GM23338 (cell line): ENCODE measurements at regions not wholly inside any gene's neighbourhood (a gene's known extent, or its start where the extent isn't known, plus 50 kb on each side); places are given as distances from the start of the nearest gene placed in this dataset.

ENCODE experiments used
- ATAC-seq: fragments of 200-7000 bp; cut with Tn5 transposase; 3 replicates; pipeline ENCODE4 v1.9.1; 2020
- DNase-seq: peaks from one replicate; pipeline ENCODE4 v3.0.0-alpha.2; 2015; ENCODE audit warnings: low spot score
- H2AFZ ChIP-seq: fragments of 200-600 bp; sonication (generic); 2 replicates; pipeline ENCODE4 v1.8.0; 2016; ENCODE audit warnings: antibody characterized with exemption, mild to moderate bottlenecking, moderate library complexity
- H3F3A ChIP-seq: fragments of 200-600 bp; sonication (generic); replicated peaks from 2 replicates; pipeline ENCODE4 v1.8.0; 2017; ENCODE audit warnings: antibody characterized with exemption, mixed run types, low read depth
- H3K27ac ChIP-seq: fragments of 200-600 bp; sonication (generic); 2 replicates; pipeline ENCODE4 v1.6.1; 2016; ENCODE audit warnings: low read depth
- H3K27me3 ChIP-seq: fragments of 200-600 bp; sonication (generic); 2 replicates; pipeline ENCODE4 v1.8.0; 2016; ENCODE audit warnings: mild to moderate bottlenecking, mixed run types, moderate library complexity; ENCODE audit not compliant: insufficient read depth
- H3K36me3 ChIP-seq: fragments of 200-600 bp; sonication (generic); 2 replicates; pipeline ENCODE4 v1.8.0; 2016; ENCODE audit warnings: mild to moderate bottlenecking; ENCODE audit not compliant: insufficient read depth
- H3K4me1 ChIP-seq: fragments of 200-600 bp; sonication (generic); 2 replicates; pipeline ENCODE4 v1.8.0; 2016; ENCODE audit warnings: mild to moderate bottlenecking, moderate library complexity; ENCODE audit not compliant: insufficient read depth
- H3K4me2 ChIP-seq: fragments of 200-600 bp; sonication (generic); 2 replicates; pipeline ENCODE4 v1.7.1; 2017; ENCODE audit warnings: mixed run types
- H3K4me3 ChIP-seq: fragments of 200-600 bp; sonication (generic); 2 replicates; pipeline ENCODE4 v1.6.1; 2016; ENCODE audit warnings: mixed run types
- H3K79me2 ChIP-seq: fragments of 200-600 bp; sonication (generic); replicated peaks from 2 replicates; pipeline ENCODE4 v1.8.0; 2017; ENCODE audit warnings: mild to moderate bottlenecking; ENCODE audit not compliant: insufficient read depth
- H3K9me2 ChIP-seq: fragments of 200-600 bp; sonication (generic); 2 replicates; pipeline ENCODE4 v1.8.0; 2017; ENCODE audit not compliant: insufficient read depth
- H4K20me1 ChIP-seq: fragments of 200-600 bp; sonication (generic); replicated peaks from 2 replicates; pipeline ENCODE4 v1.8.0; 2017; ENCODE audit warnings: mild to moderate bottlenecking; ENCODE audit not compliant: insufficient read depth
- H3K27ac Mint-ChIP-seq: 2 replicates; pipeline ENCODE4 v1.8.0; 2020; ENCODE audit warnings: inconsistent platforms, mild to moderate bottlenecking, moderate library complexity, mixed read lengths
- H3K27me3 Mint-ChIP-seq: 3 replicates; pipeline ENCODE4 v1.8.0; 2022; ENCODE audit warnings: low read depth, mild to moderate bottlenecking, moderate library complexity, mixed read lengths, inconsistent platforms; ENCODE audit not compliant: insufficient read depth, poor library complexity
- H3K36me3 Mint-ChIP-seq: 3 replicates; pipeline ENCODE4 v1.8.0; 2021; ENCODE audit warnings: low read depth, mild to moderate bottlenecking, inconsistent platforms, moderate library complexity, mixed read lengths
- H3K4me1 Mint-ChIP-seq: 3 replicates; pipeline ENCODE4 v1.8.0; 2020; ENCODE audit warnings: mild to moderate bottlenecking, inconsistent platforms, mixed read lengths
- H3K4me3 Mint-ChIP-seq: 3 replicates; pipeline ENCODE4 v1.8.0; 2021; ENCODE audit warnings: moderate library complexity, mild to moderate bottlenecking, inconsistent platforms, mixed read lengths
- H3K9me3 Mint-ChIP-seq: 3 replicates; pipeline ENCODE4 v1.8.0; 2020; ENCODE audit warnings: moderate library complexity, mild to moderate bottlenecking, inconsistent platforms, mixed read lengths
- CREB1 ChIP-seq: fragments of 250-450 bp; sonication (Bioruptor Pico); IDR thresholded peaks from 2 replicates; pipeline ENCODE4 v1.5.0; 2020; ENCODE audit warnings: low read depth, mild to moderate bottlenecking, moderate library complexity
- EZH2 ChIP-seq: fragments of 200-600 bp; sonication (generic); IDR thresholded peaks from one replicate; pipeline ENCODE4 v1.8.0; 2017; ENCODE audit warnings: antibody characterized with exemption, mild to moderate bottlenecking, low read depth; ENCODE audit not compliant: unreplicated experiment
- EZH2phosphoT487 ChIP-seq: fragments of 200-600 bp; sonication (generic); IDR thresholded peaks from one replicate; pipeline ENCODE4 v1.8.1; 2018; ENCODE audit warnings: antibody characterized with exemption; ENCODE audit not compliant: unreplicated experiment
- JUNB ChIP-seq: IDR thresholded peaks from one replicate; pipeline ENCODE4 v1.6.1; 2016; ENCODE audit warnings: antibody characterized with exemption; ENCODE audit not compliant: unreplicated experiment
- NANOG ChIP-seq: IDR thresholded peaks from 2 replicates; pipeline ENCODE4 v1.6.1; 2016; ENCODE audit warnings: antibody characterized with exemption, borderline replicate concordance
- POLR2AphosphoS5 ChIP-seq: IDR thresholded peaks from 2 replicates; pipeline ENCODE4 v1.6.1; 2016; ENCODE audit warnings: antibody characterized with exemption, low read depth
- STAT1 ChIP-seq: IDR thresholded peaks from one replicate; pipeline ENCODE4 v1.6.1; 2016; ENCODE audit warnings: antibody characterized with exemption; ENCODE audit not compliant: unreplicated experiment
- ZNF114 ChIP-seq: fragments of 250-450 bp; sonication (Bioruptor Pico); IDR thresholded peaks from 2 replicates; pipeline ENCODE4 v1.5.0; 2020; ENCODE audit warnings: mild to moderate bottlenecking, moderate library complexity
- ZNF331 ChIP-seq: fragments of 250-450 bp; sonication (Bioruptor Pico); IDR thresholded peaks from 2 replicates; pipeline ENCODE4 v1.5.0; 2020; ENCODE audit warnings: low read depth, mild to moderate bottlenecking, moderate library complexity
- TF ChIP-seq, protein P1 (sequence below), 2 experiments: fragments of 200-600 bp in 1 of 2; sonication (generic) in 1 of 2; conservative IDR thresholded peaks; 2 replicates each; pipeline versions ENCODE4 v1.5.1 to v1.6.1; 2016 to 2017; ENCODE audit warnings: antibody characterized with exemption in 2 of 2, low read depth in 2 of 2, mild to moderate bottlenecking in 2 of 2, moderate library complexity in 1 of 2
- TF ChIP-seq, protein P2 (sequence below): IDR thresholded peaks from 2 replicates; pipeline ENCODE4 v1.6.1; 2016; ENCODE audit warnings: antibody characterized with exemption
- TF ChIP-seq, protein P3 (sequence below): fragments of 250-450 bp; sonication (Bioruptor Pico); IDR thresholded peaks from 2 replicates; pipeline ENCODE4 v1.5.0; 2020; ENCODE audit warnings: mild to moderate bottlenecking, moderate library complexity
- TF ChIP-seq, protein P4 (sequence below): IDR thresholded peaks from one replicate; pipeline ENCODE4 v1.6.1; 2018; ENCODE audit warnings: antibody characterized with exemption; ENCODE audit not compliant: unreplicated experiment

DNA sequence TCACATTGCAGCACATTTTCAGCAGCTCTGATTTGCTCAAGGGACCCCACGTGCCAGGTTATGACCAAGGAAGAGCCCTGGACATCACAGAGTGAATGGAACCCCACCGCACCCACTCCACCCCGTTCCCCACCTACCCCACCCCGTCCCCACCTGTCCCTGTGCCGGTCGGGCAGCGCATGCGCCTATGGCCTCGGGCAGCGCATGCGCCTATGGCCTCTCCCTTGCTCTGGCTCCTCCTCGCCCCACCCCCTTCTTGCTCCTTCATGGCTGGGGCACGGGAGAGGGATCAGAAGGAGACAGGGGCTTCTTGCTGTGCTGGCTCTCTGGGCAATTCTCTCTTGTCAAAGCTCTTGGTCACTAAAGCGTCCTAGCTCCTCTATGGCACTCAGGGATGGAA is 371.8 kb upstream of the HS6ST1 start:
- H3K27me3 Mint-ChIP-seq: peaks cover 10% of the 10 kb centered on the region
- H3K36me3 Mint-ChIP-seq: no peaks in the 10 kb centered on the region; the same call in 2 of the 3 replicates
- H3K4me1 Mint-ChIP-seq: peaks cover 4% of the 10 kb centered on the region; the same call in 2 of the 3 replicates
- H3K36me3 ChIP-seq: no peaks in the 10 kb centered on the region
- DNase-seq (no peak), ATAC-seq (no peak)
- no peak overlapping the region for H3K27ac ChIP-seq
- no peak overlapping the region for H3K4me3 Mint-ChIP-seq
- H3K27ac Mint-ChIP-seq: no peak overlapping the region
- H3K9me3 Mint-ChIP-seq: peaks cover 10% of the 10 kb centered on the region
- no peak overlapping the region for H3K4me3 ChIP-seq
- TF ChIP-seq STAT1 (no peak), CREB1 (CRISPR knock-in tag) (no peak), POLR2AphosphoS5 (no peak), JUNB (no peak), EZH2 (no peak), EZH2phosphoT487 (no peak), NANOG (no peak), ZNF114 (no peak), ZNF331 (CRISPR knock-in tag) (no peak)
- TF ChIP-seq, protein P1, sequence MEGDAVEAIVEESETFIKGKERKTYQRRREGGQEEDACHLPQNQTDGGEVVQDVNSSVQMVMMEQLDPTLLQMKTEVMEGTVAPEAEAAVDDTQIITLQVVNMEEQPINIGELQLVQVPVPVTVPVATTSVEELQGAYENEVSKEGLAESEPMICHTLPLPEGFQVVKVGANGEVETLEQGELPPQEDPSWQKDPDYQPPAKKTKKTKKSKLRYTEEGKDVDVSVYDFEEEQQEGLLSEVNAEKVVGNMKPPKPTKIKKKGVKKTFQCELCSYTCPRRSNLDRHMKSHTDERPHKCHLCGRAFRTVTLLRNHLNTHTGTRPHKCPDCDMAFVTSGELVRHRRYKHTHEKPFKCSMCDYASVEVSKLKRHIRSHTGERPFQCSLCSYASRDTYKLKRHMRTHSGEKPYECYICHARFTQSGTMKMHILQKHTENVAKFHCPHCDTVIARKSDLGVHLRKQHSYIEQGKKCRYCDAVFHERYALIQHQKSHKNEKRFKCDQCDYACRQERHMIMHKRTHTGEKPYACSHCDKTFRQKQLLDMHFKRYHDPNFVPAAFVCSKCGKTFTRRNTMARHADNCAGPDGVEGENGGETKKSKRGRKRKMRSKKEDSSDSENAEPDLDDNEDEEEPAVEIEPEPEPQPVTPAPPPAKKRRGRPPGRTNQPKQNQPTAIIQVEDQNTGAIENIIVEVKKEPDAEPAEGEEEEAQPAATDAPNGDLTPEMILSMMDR (conservative IDR thresholded peaks at IDR 0.05; ENCODE audit: low read depth in 2 of 2): no peak
- TF ChIP-seq, protein P2, sequence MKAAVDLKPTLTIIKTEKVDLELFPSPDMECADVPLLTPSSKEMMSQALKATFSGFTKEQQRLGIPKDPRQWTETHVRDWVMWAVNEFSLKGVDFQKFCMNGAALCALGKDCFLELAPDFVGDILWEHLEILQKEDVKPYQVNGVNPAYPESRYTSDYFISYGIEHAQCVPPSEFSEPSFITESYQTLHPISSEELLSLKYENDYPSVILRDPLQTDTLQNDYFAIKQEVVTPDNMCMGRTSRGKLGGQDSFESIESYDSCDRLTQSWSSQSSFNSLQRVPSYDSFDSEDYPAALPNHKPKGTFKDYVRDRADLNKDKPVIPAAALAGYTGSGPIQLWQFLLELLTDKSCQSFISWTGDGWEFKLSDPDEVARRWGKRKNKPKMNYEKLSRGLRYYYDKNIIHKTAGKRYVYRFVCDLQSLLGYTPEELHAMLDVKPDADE: no peak
- TF ChIP-seq, protein P3, sequence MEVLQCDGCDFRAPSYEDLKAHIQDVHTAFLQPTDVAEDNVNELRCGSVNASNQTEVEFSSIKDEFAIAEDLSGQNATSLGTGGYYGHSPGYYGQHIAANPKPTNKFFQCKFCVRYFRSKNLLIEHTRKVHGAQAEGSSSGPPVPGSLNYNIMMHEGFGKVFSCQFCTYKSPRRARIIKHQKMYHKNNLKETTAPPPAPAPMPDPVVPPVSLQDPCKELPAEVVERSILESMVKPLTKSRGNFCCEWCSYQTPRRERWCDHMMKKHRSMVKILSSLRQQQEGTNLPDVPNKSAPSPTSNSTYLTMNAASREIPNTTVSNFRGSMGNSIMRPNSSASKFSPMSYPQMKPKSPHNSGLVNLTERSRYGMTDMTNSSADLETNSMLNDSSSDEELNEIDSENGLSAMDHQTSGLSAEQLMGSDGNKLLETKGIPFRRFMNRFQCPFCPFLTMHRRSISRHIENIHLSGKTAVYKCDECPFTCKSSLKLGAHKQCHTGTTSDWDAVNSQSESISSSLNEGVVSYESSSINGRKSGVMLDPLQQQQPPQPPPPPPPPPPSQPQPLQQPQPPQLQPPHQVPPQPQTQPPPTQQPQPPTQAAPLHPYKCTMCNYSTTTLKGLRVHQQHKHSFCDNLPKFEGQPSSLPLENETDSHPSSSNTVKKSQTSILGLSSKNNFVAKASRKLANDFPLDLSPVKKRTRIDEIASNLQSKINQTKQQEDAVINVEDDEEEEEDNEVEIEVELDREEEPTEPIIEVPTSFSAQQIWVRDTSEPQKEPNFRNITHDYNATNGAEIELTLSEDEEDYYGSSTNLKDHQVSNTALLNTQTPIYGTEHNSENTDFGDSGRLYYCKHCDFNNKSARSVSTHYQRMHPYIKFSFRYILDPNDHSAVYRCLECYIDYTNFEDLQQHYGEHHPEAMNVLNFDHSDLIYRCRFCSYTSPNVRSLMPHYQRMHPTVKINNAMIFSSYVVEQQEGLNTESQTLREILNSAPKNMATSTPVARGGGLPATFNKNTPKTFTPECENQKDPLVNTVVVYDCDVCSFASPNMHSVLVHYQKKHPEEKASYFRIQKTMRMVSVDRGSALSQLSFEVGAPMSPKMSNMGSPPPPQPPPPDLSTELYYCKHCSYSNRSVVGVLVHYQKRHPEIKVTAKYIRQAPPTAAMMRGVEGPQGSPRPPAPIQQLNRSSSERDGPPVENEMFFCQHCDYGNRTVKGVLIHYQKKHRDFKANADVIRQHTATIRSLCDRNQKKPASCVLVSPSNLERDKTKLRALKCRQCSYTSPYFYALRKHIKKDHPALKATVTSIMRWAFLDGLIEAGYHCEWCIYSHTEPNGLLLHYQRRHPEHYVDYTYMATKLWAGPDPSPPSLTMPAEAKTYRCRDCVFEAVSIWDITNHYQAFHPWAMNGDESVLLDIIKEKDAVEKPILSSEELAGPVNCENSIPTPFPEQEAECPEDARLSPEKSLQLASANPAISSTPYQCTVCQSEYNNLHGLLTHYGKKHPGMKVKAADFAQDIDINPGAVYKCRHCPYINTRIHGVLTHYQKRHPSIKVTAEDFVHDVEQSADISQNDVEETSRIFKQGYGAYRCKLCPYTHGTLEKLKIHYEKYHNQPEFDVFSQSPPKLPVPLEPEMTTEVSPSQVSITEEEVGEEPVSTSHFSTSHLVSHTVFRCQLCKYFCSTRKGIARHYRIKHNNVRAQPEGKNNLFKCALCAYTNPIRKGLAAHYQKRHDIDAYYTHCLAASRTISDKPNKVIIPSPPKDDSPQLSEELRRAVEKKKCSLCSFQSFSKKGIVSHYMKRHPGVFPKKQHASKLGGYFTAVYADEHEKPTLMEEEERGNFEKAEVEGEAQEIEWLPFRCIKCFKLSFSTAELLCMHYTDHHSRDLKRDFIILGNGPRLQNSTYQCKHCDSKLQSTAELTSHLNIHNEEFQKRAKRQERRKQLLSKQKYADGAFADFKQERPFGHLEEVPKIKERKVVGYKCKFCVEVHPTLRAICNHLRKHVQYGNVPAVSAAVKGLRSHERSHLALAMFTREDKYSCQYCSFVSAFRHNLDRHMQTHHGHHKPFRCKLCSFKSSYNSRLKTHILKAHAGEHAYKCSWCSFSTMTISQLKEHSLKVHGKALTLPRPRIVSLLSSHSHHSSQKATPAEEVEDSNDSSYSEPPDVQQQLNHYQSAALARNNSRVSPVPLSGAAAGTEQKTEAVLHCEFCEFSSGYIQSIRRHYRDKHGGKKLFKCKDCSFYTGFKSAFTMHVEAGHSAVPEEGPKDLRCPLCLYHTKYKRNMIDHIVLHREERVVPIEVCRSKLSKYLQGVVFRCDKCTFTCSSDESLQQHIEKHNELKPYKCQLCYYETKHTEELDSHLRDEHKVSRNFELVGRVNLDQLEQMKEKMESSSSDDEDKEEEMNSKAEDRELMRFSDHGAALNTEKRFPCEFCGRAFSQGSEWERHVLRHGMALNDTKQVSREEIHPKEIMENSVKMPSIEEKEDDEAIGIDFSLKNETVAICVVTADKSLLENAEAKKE: no peak
- TF ChIP-seq, protein P4, sequence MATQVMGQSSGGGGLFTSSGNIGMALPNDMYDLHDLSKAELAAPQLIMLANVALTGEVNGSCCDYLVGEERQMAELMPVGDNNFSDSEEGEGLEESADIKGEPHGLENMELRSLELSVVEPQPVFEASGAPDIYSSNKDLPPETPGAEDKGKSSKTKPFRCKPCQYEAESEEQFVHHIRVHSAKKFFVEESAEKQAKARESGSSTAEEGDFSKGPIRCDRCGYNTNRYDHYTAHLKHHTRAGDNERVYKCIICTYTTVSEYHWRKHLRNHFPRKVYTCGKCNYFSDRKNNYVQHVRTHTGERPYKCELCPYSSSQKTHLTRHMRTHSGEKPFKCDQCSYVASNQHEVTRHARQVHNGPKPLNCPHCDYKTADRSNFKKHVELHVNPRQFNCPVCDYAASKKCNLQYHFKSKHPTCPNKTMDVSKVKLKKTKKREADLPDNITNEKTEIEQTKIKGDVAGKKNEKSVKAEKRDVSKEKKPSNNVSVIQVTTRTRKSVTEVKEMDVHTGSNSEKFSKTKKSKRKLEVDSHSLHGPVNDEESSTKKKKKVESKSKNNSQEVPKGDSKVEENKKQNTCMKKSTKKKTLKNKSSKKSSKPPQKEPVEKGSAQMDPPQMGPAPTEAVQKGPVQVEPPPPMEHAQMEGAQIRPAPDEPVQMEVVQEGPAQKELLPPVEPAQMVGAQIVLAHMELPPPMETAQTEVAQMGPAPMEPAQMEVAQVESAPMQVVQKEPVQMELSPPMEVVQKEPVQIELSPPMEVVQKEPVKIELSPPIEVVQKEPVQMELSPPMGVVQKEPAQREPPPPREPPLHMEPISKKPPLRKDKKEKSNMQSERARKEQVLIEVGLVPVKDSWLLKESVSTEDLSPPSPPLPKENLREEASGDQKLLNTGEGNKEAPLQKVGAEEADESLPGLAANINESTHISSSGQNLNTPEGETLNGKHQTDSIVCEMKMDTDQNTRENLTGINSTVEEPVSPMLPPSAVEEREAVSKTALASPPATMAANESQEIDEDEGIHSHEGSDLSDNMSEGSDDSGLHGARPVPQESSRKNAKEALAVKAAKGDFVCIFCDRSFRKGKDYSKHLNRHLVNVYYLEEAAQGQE: no peak
- H3F3A ChIP-seq: no peaks in the 10 kb centered on the region
- H3K4me1 ChIP-seq: no peaks in the 10 kb centered on the region
- H3K9me2 ChIP-seq: no peaks in the 10 kb centered on the region
- H2AFZ ChIP-seq: no peak overlapping the region
- no peaks in the 10 kb centered on the region for H3K27me3 ChIP-seq
- H3K4me2 ChIP-seq: no peak overlapping the region
- H3K79me2 ChIP-seq: no peaks in the 10 kb centered on the region
- H4K20me1 ChIP-seq: no peaks in the 10 kb centered on the region
